T-helper 17 cell (primary cell): ENCODE measurements at regions not wholly inside any gene's neighbourhood (a gene's known extent, or its start where the extent isn't known, plus 50 kb on each side); places are given as distances from the start of the nearest gene placed in this dataset.
"Not testable (repeated sequence)": the region's sequence is repeated elsewhere in the genome, so short reads cannot be mapped to it uniquely, and the experiment has no call there.

Source experiments
- ATAC-seq: fragments of 150-1000 bp; cut with Tn5 transposase; 2 replicates; pipeline ENCODE4 v1.10.0; 2021; ENCODE audit warnings: mild to moderate bottlenecking, moderate library complexity
- DNase-seq, 3 donors: peaks; one replicate each; pipeline versions ENCODE4 v3.0.0 to v3.0.0-alpha.2; 2020 to 2021
- H3K9me3 ChIP-seq: one replicate; pipeline ENCODE4 v1.7.0; 2013; ENCODE audit warnings: low read length, mild to moderate bottlenecking; ENCODE audit not compliant: control insufficient read depth, poor library complexity, severe bottlenecking
- H3K27ac Mint-ChIP-seq: one replicate; pipeline ENCODE4 v1.8.0; 2022; ENCODE audit warnings: mild to moderate bottlenecking, moderate library complexity, mixed read lengths
- H3K27me3 Mint-ChIP-seq: one replicate; pipeline ENCODE4 v1.8.0; 2022; ENCODE audit warnings: mixed read lengths
- H3K36me3 Mint-ChIP-seq: one replicate; pipeline ENCODE4 v1.8.0; 2022; ENCODE audit warnings: low read depth, mixed read lengths
- H3K4me1 Mint-ChIP-seq: one replicate; pipeline ENCODE4 v1.8.0; 2022; ENCODE audit warnings: mild to moderate bottlenecking, mixed read lengths
- H3K4me3 Mint-ChIP-seq: one replicate; pipeline ENCODE4 v1.8.0; 2022; ENCODE audit warnings: mild to moderate bottlenecking, moderate library complexity, mixed read lengths

DNA sequence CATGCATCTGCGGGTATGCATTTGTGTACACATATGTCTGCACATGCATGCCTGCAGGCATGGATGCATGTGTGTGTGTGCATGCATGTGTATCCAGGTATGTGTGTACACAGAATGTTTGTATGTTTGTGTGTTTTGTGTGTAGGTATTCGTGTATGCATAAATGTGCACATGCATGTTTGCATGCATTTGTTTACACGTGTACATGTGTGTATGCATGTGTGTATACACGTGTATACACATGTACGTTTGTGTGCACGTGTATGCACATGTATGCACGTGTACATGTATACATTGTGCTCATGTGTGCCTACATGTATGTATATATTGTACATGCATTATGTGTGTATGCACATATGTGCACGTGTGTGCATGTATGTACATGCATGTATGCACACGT, 171.4 kb upstream of the ZNF322 start:
- not testable (repeated sequence) for H3K4me1 Mint-ChIP-seq, H3K4me3 Mint-ChIP-seq, H3K27me3 Mint-ChIP-seq

DNA sequence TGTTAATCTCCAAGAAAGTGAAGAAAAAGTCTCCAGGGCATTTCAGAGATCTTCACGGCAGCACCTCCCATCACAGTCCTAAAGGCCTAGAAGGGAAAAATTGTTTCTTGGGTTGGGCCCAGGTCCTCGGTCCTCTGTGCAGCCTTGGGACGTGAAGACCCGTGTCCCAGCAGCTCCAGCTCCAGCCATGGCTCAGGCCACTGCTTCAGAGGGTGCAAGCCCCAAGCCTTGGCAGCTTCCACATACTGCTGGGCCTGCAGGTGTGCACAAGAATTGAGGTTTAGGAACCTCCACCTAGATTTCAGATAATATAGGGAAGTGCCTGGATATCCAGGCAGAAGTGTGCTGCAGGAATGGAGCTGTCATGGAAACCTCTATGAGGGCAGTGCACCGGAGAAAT, 176.2 kb upstream of the ZNF322 start:
- not testable (repeated sequence) for H3K9me3 ChIP-seq, H3K4me1 Mint-ChIP-seq, DNase-seq, ATAC-seq, H3K27me3 Mint-ChIP-seq, H3K36me3 Mint-ChIP-seq, H3K4me3 Mint-ChIP-seq, H3K27ac Mint-ChIP-seq

More for the DNA sequence above, 171.4 kb upstream of the ZNF322 start:
- H3K36me3 Mint-ChIP-seq, DNase-seq, H3K9me3 ChIP-seq, ATAC-seq, H3K27ac Mint-ChIP-seq: not testable (repeated sequence)

DNA sequence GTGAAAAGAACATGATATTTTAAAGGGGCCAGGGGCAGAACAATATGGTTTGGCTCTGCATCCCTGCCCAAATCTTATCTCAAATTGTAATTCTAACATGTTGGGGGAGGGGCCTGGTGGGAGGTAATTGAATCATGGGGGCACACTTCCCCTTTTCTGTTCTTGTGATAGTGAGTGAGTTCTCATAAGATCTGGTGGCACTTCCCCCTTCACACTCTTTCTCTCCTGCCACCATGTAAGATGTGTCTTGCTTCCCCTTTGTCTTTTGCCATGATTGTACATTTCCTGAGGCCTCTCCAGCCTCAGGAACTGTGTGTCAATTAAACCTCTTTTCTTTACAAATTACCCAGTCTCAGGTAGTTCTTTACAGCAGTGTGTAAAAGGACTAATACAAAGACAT, 177.1 kb upstream of the ZNF322 start:
- H3K4me3 Mint-ChIP-seq, DNase-seq, H3K4me1 Mint-ChIP-seq, H3K27me3 Mint-ChIP-seq, ATAC-seq, H3K9me3 ChIP-seq, H3K27ac Mint-ChIP-seq, H3K36me3 Mint-ChIP-seq: not testable (repeated sequence)

DNA sequence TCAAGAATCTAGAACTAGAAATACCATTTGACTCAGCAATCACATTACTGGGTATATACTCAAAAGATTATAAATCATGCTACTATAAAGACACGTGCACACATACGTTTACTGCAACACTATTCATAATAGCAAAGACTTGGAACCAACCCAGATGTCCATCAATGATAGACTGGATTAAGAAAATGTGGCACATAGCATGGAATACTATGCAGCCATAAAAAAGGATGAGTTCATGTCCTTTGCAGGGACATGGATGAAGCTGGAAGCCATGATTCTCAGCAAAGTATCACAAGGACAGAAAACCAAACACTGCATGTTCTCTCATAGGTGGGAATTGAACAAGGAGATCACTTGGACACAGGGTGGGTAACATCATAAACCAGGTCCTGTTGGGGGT, 185.3 kb upstream of the ZNF322 start:
- H3K36me3 Mint-ChIP-seq, H3K27ac Mint-ChIP-seq, H3K9me3 ChIP-seq, H3K27me3 Mint-ChIP-seq, H3K4me1 Mint-ChIP-seq, ATAC-seq, DNase-seq, H3K4me3 Mint-ChIP-seq: not testable (repeated sequence)

DNA sequence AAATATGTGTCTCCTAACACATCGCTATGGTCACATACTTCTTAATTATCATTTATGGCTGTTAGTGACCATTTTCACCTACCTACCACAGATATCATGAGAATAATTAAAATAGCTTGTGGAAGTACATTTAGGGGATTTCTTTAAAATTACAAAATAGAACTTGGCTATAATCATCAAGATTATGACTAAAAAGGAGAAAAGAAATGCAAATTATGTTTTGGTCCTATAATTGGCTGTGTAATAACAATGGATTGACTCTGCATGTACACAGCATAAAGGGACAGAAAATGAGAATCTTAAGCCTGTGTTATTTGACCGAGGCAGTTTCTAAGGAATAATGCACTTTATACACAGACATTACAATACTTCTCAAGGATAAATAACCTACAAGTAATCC, 197.7 kb upstream of the ZNF322 start:
- ATAC-seq, H3K27ac Mint-ChIP-seq, H3K4me1 Mint-ChIP-seq, DNase-seq, H3K9me3 ChIP-seq, H3K27me3 Mint-ChIP-seq, H3K36me3 Mint-ChIP-seq, H3K4me3 Mint-ChIP-seq: not testable (repeated sequence)

DNA sequence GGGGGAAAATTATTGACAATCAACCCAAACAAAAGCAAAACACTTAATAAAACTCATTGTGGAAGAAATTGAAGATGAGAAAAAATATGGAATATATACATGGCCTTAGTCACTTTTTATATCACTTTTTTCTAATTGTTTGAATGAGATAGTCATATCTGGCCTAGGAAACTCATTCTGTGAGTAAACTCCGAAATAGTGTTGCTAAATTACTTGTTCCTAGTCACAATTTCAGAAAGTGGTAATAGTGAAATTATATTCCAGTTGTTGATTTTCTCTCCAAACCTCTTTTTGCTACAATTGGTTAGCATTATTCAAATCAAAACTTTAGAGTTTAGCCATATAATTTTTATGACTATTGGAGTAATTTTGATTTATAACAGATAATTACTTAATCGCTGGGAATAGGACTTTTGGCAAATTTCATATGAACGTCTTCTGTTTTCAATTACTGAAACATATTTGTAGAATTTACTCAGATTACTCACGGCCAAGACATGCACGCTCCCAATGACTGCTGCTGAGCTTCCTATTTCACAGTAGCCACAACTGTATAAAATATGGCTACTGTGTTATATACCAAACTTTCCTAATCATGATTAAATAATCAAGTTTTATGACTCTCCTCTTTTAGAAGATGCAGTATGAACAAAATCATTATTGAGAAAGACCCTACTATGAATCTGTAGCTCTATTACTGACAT, 199.7 kb upstream of the ZNF322 start:
- H3K9me3 ChIP-seq, H3K4me3 Mint-ChIP-seq, DNase-seq, H3K27ac Mint-ChIP-seq, H3K36me3 Mint-ChIP-seq, ATAC-seq, H3K4me1 Mint-ChIP-seq, H3K27me3 Mint-ChIP-seq: not testable (repeated sequence)

DNA sequence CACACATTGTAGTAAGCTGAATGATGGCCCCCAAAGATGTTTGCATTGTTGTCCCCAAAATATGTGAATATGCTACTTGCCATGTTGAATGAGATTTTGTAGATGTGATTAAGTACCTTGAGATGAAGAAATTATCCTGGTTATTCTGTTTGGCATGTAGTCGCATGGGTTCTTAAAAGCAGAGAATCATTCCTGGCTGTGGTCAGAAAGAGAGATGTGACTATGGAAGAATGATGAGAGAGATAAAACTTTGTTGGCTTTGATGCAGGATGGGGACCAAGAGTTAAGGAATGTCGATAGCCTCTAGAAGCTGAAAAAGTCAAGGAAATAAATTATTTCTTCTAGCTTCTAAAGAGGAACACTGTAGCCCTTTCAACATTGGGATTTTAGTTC, 200.2 kb upstream of the ZNF322 start:
- not testable (repeated sequence) for H3K27ac Mint-ChIP-seq, ATAC-seq, H3K27me3 Mint-ChIP-seq, H3K4me1 Mint-ChIP-seq, H3K36me3 Mint-ChIP-seq, H3K9me3 ChIP-seq, DNase-seq, H3K4me3 Mint-ChIP-seq

DNA sequence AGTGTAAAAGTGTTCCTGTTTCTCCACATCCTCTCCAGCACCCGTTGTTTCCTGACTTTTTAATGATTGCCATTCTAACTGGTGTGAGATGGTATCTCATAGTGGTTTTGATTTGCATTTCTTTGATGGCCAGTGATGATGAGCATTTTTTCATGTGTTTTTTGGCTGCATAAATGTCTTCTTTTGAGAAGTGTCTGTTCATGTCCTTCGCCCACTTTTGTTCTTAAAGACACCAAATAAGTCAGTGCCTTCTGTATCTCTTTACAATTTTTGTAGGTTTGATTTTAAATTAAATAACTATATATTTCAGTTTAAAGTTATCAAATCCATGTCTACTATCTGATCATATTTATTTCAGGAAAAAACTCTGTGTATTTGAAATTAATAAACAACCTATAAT, 202.4 kb upstream of the ZNF322 start:
- not testable (repeated sequence) for H3K9me3 ChIP-seq, H3K36me3 Mint-ChIP-seq, H3K27ac Mint-ChIP-seq, H3K4me1 Mint-ChIP-seq, DNase-seq, H3K4me3 Mint-ChIP-seq, ATAC-seq, H3K27me3 Mint-ChIP-seq

DNA sequence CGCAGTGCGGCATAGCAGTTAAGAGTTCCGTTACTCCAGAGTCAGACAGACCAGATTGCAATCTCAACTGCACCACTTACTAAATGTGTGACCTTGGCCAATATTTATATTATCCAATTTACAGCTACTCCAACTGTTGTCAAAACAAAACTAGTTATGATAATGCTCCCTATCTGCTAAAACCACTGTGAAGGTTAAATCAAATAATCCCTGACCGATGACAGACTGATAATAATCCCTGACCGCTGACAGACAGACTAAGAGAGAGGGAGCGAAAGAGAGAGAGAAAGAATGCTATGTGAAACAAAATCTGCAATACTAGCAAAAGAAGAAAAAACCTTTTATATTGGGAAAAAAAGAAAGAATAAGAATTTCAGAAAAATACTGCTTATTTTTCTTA, 204.1 kb upstream of the ZNF322 start:
- H3K4me1 Mint-ChIP-seq, H3K9me3 ChIP-seq, H3K36me3 Mint-ChIP-seq, ATAC-seq, H3K27ac Mint-ChIP-seq, H3K27me3 Mint-ChIP-seq, DNase-seq, H3K4me3 Mint-ChIP-seq: not testable (repeated sequence)

DNA sequence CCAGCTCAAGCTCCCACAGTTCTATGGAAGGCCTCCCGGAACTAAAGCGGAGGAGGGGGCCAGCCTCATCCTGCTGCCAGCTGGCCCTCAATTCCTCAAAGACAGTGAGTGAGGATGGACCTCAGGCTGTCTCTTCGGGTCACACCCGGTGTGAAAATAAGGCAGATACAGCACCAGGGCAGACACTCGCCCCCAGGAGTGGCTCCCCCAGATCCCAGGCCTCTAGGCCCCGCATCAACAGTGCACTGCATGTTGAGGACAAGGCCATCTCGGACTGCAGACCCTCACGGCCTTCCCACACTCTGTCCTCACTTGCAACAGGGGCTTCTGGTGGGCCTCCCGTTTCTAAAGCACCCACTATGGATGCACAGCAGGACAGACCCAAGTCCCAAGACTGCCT, 239.2 kb upstream of the ZNF322 start:
- not testable (repeated sequence) for H3K4me3 Mint-ChIP-seq, H3K27ac Mint-ChIP-seq, DNase-seq, ATAC-seq, H3K36me3 Mint-ChIP-seq, H3K9me3 ChIP-seq, H3K4me1 Mint-ChIP-seq, H3K27me3 Mint-ChIP-seq

DNA sequence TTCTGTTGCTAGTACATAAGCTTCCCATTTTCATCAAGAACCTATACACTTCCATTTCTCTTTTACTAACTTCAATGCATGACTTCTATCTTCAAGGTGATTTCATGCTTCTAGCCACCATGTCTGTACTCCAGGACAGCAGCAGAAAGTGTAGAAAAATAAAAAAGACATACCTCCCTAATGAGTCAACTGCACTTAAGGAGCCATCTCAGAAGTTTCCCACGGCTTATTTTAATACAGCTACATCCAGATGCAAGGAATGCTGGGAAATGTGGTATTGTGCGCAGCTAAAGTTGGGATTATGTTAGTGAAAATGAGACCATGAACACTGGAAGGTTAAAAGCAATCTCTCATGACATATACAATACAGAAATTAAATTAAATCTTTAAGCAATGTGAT, 264.7 kb upstream of the ZNF322 start:
- H3K4me3 Mint-ChIP-seq, H3K36me3 Mint-ChIP-seq, H3K27ac Mint-ChIP-seq, H3K27me3 Mint-ChIP-seq, ATAC-seq, H3K9me3 ChIP-seq, DNase-seq, H3K4me1 Mint-ChIP-seq: not testable (repeated sequence)

DNA sequence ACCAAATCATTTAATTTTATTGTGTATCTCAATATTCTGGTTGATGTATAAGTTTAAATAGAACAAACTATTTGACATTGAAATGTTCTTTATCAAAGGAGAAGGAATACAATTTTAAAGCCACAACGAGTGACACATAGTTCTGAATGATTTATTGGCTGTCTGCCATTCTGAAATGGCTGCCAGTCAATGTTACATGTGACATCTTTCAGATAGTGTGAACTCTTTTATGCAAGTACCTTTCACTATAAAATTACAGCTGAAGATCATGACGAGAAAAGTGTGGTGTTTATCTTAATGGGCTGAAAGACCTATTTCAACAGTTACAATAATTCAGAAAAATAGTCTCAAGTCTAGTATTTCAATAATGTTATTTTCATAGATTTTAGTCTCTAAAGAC, 268.6 kb upstream of the ZNF322 start:
- not testable (repeated sequence) for H3K4me3 Mint-ChIP-seq, H3K27me3 Mint-ChIP-seq, H3K4me1 Mint-ChIP-seq, H3K27ac Mint-ChIP-seq, H3K36me3 Mint-ChIP-seq, H3K9me3 ChIP-seq, DNase-seq, ATAC-seq

DNA sequence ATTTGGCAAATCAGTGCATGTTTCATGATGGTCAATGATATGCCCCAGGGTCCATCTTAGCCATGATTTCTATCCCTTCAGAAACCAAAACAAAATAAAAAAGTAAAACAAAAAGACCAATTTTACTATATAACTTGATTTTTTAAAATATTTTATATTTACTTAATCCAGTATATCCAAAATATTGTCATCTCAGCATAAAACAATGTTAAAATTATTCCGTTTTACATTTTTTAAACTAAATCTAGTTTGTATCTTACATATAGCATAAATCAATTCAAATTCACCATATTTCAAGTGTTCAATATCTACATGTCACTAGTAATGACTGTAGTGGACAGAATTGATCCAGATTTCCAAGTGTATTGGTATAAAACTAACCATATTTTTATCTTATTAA, 277.7 kb upstream of the ZNF322 start:
- not testable (repeated sequence) for H3K4me3 Mint-ChIP-seq, H3K36me3 Mint-ChIP-seq, ATAC-seq, H3K27ac Mint-ChIP-seq, H3K9me3 ChIP-seq, H3K4me1 Mint-ChIP-seq, H3K27me3 Mint-ChIP-seq, DNase-seq

DNA sequence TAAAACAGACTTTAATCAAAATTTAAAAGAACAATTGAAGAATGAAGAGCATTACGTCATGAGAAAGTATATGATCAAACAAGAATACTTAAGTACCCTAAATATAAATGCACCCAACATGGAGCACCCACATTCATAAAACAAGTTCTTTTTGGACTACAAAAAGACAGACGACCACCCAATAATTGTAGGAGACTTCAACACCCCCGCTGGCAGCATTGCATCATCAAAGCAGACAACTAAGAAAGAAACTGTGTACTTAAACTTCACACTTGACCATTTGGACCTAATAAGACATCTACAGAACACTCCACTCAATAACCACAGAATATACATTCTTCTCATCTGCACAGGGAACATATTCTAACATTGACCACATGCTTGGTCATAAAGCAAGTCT, 291.7 kb upstream of the ZNF322 start:
- not testable (repeated sequence) for H3K9me3 ChIP-seq, ATAC-seq, H3K4me3 Mint-ChIP-seq, H3K27me3 Mint-ChIP-seq, H3K27ac Mint-ChIP-seq, DNase-seq, H3K4me1 Mint-ChIP-seq, H3K36me3 Mint-ChIP-seq
